ENCODE measurements at regions not wholly inside any gene's neighbourhood (a gene's known extent, or its start where the extent isn't known, plus 50 kb on each side); places are given as distances from the start of the nearest gene placed in this dataset.

DNA sequence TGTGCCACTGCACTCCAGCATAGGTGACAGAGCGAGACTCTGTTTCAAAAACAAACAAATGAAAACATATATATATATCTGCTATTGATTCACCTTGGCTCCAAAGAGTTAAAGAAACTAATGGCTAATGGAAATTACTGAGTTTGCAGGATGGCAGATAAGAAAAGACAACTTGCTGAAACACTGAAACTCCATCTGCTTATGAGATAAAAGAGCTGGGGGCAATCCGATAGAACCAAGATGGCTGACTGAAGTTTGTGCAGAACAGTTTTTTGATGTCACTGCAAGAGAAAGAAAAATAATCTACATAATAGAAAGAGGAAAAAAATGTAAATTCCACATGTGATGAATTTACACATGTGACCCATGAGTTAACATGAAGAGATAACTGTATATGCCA lies 88.2 kb downstream of the LRATD1 start:
- Histone ChIP-seq H3K9me3 (ENCODE audit: control insufficient read depth, low read length) (no peaks in the 10 kb centered on the region), H3K4me3 (ENCODE audit: low read length) (no peak overlapping the region)
- no peak for DNase-seq (ENCODE audit: low read depth)

DNA sequence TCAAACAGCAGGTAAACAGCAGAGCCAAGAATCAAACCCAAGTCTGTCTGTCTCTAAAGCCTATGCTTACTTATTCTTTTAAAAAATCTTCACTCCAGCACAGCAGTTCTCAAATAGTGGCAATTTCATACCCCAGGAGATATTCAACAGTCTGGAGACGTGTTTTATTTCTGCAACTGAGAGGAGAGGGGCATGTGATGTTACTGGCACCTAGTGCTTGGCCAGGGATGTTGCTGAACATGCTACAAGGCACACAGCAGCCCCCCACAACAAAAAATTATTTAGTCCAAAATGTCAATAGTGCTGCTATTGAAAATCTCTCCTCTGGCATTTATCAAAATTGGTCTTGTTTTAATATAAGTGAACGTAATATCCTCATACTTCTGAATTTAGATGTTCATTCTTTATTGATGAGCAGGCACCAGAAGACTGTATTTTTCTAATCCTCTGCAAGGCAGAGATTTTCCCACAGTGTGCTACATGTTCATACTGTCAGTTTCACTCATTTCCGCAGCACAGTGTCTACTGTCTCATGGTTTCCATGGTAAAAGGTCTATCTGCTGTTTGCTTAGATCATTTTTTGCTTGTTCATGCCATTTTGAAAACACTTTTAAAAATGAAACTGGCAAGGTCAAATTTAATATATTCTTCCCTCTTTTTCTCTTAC lies 90.5 kb downstream of the LRATD1 start:
- Histone ChIP-seq H3K9ac (ENCODE audit: low read length) (no peak overlapping the region), H3K4me3 (ENCODE audit: low read length) (no peak overlapping the region), H3K36me3 (ENCODE audit: control insufficient read depth, insufficient read depth, low read length, severe bottlenecking) (no peaks in the 10 kb centered on the region), H3K4me1 (ENCODE audit: control insufficient read depth, insufficient read depth, low read length) (no peaks in the 10 kb centered on the region), H3K27me3 (replicated peaks; ENCODE audit: control insufficient read depth, insufficient read depth, low read length) (no peaks in the 10 kb centered on the region), H3K9me3 (ENCODE audit: control insufficient read depth, low read length) (no peaks in the 10 kb centered on the region)
- no peak for DNase-seq (ENCODE audit: low read depth)

More for the DNA sequence above, 88.2 kb downstream of the LRATD1 start:
- H3K27me3 ChIP-seq (replicated peaks; ENCODE audit: control insufficient read depth, insufficient read depth, low read length), result peaks cover 4% of the 10 kb centered on the region
- no peaks in the 10 kb centered on the region for H3K36me3 ChIP-seq (ENCODE audit: control insufficient read depth, insufficient read depth, low read length, severe bottlenecking)
- H3K9ac ChIP-seq (ENCODE audit: low read length), result no peak overlapping the region
- H3K4me1 ChIP-seq (ENCODE audit: control insufficient read depth, insufficient read depth, low read length), result no peaks in the 10 kb centered on the region

DNA sequence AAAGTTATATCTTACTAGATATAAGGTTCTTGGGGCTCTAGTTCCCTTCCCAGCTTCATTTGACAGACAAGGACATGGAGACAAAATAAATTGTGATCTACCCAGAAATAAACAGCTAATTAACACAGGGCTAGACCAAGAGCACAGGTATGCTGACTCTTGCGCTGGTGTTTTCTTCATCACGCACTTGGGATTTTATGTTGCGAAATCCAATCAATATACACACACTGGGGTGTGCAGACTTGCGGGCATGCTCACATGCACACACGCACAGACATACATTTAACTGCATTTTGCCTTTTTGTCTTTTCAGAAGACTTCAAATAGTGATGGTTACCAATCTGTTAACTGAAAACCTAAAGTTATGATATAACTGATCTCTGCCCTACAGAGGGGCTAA lies 91.2 kb downstream of the LRATD1 start:
- no peaks in the 10 kb centered on the region for H3K4me1 ChIP-seq (ENCODE audit: control insufficient read depth, insufficient read depth, low read length)
- H3K36me3 ChIP-seq (ENCODE audit: control insufficient read depth, insufficient read depth, low read length, severe bottlenecking), result no peaks in the 10 kb centered on the region
- no peak overlapping the region for H3K4me3 ChIP-seq (ENCODE audit: low read length)
- H3K9me3 ChIP-seq (ENCODE audit: control insufficient read depth, low read length), result no peaks in the 10 kb centered on the region
- no peak for DNase-seq (ENCODE audit: low read depth)
- no peak overlapping the region for H3K9ac ChIP-seq (ENCODE audit: low read length)
- no peaks in the 10 kb centered on the region for H3K27me3 ChIP-seq (replicated peaks; ENCODE audit: control insufficient read depth, insufficient read depth, low read length)

DNA sequence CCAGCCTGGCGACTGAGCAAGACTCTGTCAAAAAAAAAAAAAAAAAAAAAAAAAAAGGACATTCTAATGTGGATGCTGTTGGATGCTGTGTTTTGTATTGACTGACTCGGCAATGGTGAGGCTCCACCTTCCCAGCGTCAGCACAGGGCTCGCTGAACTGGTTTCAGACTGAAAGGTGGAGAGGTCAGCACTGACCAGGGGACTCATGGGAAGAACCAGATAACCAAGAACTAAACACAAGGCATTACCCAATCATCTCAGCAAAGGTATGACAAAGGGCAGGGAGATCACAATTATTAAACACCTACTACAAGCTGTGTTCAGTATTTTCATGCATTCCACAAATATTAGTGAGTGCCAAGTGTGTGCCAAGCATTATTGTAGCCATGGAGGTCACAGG lies 103.2 kb downstream of the LRATD1 start:
- Histone ChIP-seq H3K9me3 (ENCODE audit: control insufficient read depth, low read length) (no peaks in the 10 kb centered on the region), H3K4me1 (ENCODE audit: control insufficient read depth, insufficient read depth, low read length) (no peaks in the 10 kb centered on the region), H3K9ac (ENCODE audit: low read length) (no peak overlapping the region), H3K36me3 (ENCODE audit: control insufficient read depth, insufficient read depth, low read length, severe bottlenecking) (no peaks in the 10 kb centered on the region), H3K27me3 (replicated peaks; ENCODE audit: control insufficient read depth, insufficient read depth, low read length) (no peaks in the 10 kb centered on the region), H3K4me3 (ENCODE audit: low read length) (no peak overlapping the region)
- no peak for DNase-seq (ENCODE audit: low read depth)

DNA sequence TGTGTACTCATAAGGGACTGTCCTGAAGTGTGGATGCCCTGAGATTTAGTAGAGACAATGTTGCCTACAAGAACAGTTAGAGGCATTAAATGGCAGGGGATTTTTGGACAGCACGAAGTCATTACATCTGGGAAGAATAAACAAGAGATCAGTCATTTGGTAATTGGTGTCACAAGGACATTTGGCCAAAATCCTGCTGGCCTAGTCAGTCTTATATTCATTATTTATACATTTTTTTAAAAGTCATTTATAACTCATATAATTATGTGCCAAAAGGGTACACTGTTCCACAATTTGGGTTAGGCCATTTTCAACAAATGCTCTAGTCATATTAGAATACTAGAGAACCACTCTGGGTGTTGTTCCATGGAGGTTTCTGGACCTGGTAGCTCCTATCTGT lies 104.7 kb downstream of the LRATD1 start:
- H3K9ac ChIP-seq (ENCODE audit: low read length), result no peak overlapping the region
- no peak overlapping the region for H3K4me3 ChIP-seq (ENCODE audit: low read length)
- peaks cover 4% of the 10 kb centered on the region for H3K27me3 ChIP-seq (replicated peaks; ENCODE audit: control insufficient read depth, insufficient read depth, low read length)
- DNase-seq (ENCODE audit: low read depth), result no peak
- H3K9me3 ChIP-seq (ENCODE audit: control insufficient read depth, low read length), result no peaks in the 10 kb centered on the region
- no peaks in the 10 kb centered on the region for H3K4me1 ChIP-seq (ENCODE audit: control insufficient read depth, insufficient read depth, low read length)
- H3K36me3 ChIP-seq (ENCODE audit: control insufficient read depth, insufficient read depth, low read length, severe bottlenecking), result no peaks in the 10 kb centered on the region

DNA sequence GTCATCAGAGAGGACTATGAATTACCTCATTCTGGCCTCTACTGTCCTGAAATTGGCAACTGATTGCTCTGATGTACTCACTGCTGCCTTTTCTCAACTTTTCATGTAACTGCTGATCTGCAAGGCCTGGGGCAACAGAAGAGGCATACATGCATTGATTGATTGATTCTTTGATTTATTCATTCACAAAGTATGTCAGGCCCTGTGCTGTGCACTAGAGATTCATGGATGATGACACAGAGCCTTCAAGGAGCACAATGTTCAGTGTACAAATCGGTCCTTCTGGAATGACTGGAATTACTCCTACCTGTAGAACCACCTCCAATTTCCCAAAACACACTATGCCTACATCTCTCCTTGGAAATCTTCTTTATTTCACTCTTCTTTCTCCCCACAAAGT lies 111.3 kb downstream of the LRATD1 start:
- H3K4me1 ChIP-seq (ENCODE audit: control insufficient read depth, insufficient read depth, low read length), result peaks cover 13% of the 10 kb centered on the region
- H3K9me3 ChIP-seq (ENCODE audit: control insufficient read depth, low read length), result no peaks in the 10 kb centered on the region
- peaks cover 4% of the 10 kb centered on the region for H3K27me3 ChIP-seq (replicated peaks; ENCODE audit: control insufficient read depth, insufficient read depth, low read length)
- no peak overlapping the region for H3K4me3 ChIP-seq (ENCODE audit: low read length)
- no peaks in the 10 kb centered on the region for H3K36me3 ChIP-seq (ENCODE audit: control insufficient read depth, insufficient read depth, low read length, severe bottlenecking)
- no peak for DNase-seq (ENCODE audit: low read depth)
- H3K9ac ChIP-seq (ENCODE audit: low read length), result no peak overlapping the region

DNA sequence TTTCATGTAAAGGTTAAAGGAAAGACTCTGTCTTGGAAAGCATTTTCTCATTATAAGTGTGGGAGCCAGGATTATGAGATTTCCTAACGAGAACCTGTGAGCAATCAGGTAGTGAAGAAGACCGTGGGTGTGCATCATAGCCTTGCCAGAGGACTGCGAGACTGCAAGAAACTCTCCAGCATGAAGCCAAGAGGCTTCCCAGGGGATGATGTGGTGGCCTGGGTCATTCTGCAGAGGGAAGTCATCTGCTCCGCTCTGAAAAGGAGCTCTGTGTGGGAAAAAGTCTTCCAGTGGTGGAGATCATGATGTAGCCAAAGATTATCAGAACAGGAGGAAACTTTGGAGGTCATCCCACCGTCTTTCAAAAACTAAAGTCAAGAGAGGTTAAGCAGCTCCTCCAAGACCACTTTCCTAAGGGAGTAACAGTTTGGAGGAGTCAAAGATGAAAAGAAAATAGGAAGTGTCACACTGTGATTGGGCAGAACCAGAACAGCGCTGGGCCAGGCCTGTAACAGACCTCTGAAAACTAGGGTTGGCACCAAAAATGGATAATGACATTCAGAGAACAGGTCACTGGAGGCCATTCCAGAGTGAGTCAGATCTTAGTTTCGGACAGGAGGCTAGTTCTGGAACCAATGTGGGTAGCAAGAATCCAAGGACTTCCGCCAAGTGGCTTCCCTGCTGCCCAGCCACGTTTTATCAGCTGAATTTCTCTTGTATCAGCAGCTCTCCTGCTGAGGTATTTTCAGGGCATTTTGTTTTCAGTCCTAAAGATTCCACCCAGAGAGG lies 113.0 kb downstream of the LRATD1 start:
- no peaks in the 10 kb centered on the region for H3K36me3 ChIP-seq (ENCODE audit: control insufficient read depth, insufficient read depth, low read length, severe bottlenecking)
- H3K27me3 ChIP-seq (replicated peaks; ENCODE audit: control insufficient read depth, insufficient read depth, low read length), result peaks cover 4% of the 10 kb centered on the region
- H3K4me3 ChIP-seq (ENCODE audit: low read length), result no peak overlapping the region
- no peaks in the 10 kb centered on the region for H3K9me3 ChIP-seq (ENCODE audit: control insufficient read depth, low read length)
- DNase-seq (ENCODE audit: low read depth), result no peak
- H3K9ac ChIP-seq (ENCODE audit: low read length), result no peak overlapping the region
- peaks cover 23% of the 10 kb centered on the region for H3K4me1 ChIP-seq (ENCODE audit: control insufficient read depth, insufficient read depth, low read length)

DNA sequence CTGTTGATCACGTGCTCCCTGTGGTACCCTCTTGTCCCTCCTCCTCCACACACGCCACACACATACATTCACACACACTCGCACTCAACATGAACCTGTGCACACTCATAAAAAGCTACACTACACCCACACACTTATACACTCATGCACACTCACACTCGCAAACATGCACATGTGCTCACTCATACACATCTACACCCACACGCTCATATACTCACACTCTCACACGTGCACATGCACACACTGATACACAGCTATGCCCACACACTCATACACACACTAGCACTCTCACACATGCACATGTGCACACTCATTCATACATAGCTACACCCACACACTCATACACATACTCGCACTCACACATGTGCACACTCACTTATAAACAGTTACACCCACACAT lies 113.6 kb downstream of the LRATD1 start:
- no peak for DNase-seq (ENCODE audit: low read depth)
- Histone ChIP-seq H3K4me3 (ENCODE audit: low read length) (no peak overlapping the region), H3K9ac (ENCODE audit: low read length) (no peak overlapping the region), H3K36me3 (ENCODE audit: control insufficient read depth, insufficient read depth, low read length, severe bottlenecking) (no peaks in the 10 kb centered on the region), H3K4me1 (ENCODE audit: control insufficient read depth, insufficient read depth, low read length) (peaks cover 23% of the 10 kb centered on the region), H3K9me3 (ENCODE audit: control insufficient read depth, low read length) (no peaks in the 10 kb centered on the region), H3K27me3 (replicated peaks; ENCODE audit: control insufficient read depth, insufficient read depth, low read length) (peaks cover 2% of the 10 kb centered on the region)

DNA sequence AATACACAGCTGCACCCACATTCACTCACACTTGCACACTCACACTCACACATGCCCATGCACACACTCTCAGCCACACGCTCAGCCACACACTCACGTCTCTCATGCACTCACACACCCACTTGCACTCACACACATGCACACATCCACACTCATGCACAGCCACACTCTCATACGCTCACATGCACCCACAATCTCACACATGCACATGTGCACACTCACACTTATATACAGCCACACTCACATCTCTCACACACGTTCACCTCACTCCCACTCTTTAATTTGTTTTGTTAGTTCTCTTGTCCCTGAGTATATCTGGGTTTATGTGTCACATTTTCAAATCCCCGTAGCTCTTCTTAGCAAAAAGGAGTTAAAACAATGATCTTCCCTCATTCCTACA lies 114.9 kb downstream of the LRATD1 start:
- no peaks in the 10 kb centered on the region for H3K27me3 ChIP-seq (replicated peaks; ENCODE audit: control insufficient read depth, insufficient read depth, low read length)
- DNase-seq (ENCODE audit: low read depth), result no peak
- no peak overlapping the region for H3K9ac ChIP-seq (ENCODE audit: low read length)
- peaks cover 23% of the 10 kb centered on the region for H3K4me1 ChIP-seq (ENCODE audit: control insufficient read depth, insufficient read depth, low read length)
- H3K36me3 ChIP-seq (ENCODE audit: control insufficient read depth, insufficient read depth, low read length, severe bottlenecking), result no peaks in the 10 kb centered on the region
- no peak overlapping the region for H3K4me3 ChIP-seq (ENCODE audit: low read length)
- no peaks in the 10 kb centered on the region for H3K9me3 ChIP-seq (ENCODE audit: control insufficient read depth, low read length)

DNA sequence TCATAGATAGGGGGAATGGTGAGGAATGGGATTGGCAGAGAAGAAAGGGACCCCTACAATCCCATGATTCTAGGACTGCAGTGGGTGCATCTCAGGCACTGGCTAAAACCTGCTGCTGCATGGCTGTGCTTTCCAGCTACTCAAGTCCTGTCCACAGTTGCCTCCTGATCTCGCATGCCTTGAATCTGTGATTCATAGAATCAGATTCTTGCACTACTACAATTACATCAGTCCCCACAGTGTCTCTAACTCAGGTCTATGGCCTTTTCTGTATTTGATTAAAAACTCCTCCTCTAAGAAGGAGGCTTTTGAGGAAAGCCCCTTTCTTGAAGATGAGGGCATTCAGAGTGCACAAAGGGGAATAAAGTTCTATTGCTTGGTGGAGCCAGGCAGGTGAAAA lies 117.4 kb downstream of the LRATD1 start:
- no peak overlapping the region for H3K9ac ChIP-seq (ENCODE audit: low read length)
- no peaks in the 10 kb centered on the region for H3K27me3 ChIP-seq (replicated peaks; ENCODE audit: control insufficient read depth, insufficient read depth, low read length)
- H3K4me1 ChIP-seq (ENCODE audit: control insufficient read depth, insufficient read depth, low read length), result peaks cover 23% of the 10 kb centered on the region
- no peaks in the 10 kb centered on the region for H3K36me3 ChIP-seq (ENCODE audit: control insufficient read depth, insufficient read depth, low read length, severe bottlenecking)
- no peaks in the 10 kb centered on the region for H3K9me3 ChIP-seq (ENCODE audit: control insufficient read depth, low read length)
- no peak overlapping the region for H3K4me3 ChIP-seq (ENCODE audit: low read length)
- DNase-seq (ENCODE audit: low read depth), result no peak

DNA sequence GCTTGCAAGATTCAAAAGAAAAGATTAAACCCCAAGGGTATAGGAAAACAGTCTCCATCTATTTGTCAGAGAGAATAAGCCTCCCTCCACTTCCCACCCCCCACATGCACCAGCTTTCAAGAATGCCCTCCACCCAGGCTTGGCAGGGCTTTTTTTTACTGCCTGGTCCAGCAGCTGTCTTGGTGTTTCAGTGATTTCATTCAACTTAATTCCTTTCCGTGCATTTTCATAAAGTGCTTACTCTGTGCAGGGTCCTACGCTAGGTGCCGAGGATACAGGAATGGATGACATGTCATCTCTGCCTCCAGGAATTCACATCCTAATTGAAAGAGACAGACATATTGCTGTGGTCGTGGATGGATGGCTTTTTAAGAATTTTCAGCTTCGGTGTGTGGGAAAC lies 117.9 kb downstream of the LRATD1 start:
- DNase-seq (ENCODE audit: low read depth), result no peak
- peaks cover 19% of the 10 kb centered on the region for H3K4me1 ChIP-seq (ENCODE audit: control insufficient read depth, insufficient read depth, low read length)

More for the DNA sequence above, 117.9 kb downstream of the LRATD1 start:
- Histone ChIP-seq H3K27me3 (replicated peaks; ENCODE audit: control insufficient read depth, insufficient read depth, low read length) (no peaks in the 10 kb centered on the region), H3K36me3 (ENCODE audit: control insufficient read depth, insufficient read depth, low read length, severe bottlenecking) (no peaks in the 10 kb centered on the region), H3K9me3 (ENCODE audit: control insufficient read depth, low read length) (no peaks in the 10 kb centered on the region), H3K9ac (ENCODE audit: low read length) (no peak overlapping the region), H3K4me3 (ENCODE audit: low read length) (no peak overlapping the region)

Data from adipocyte (in vitro differentiated cells).